DND-41 (cell line): ENCODE measurements at regions not wholly inside any gene's neighbourhood (a gene's known extent, or its start where the extent isn't known, plus 50 kb on each side); places are given as distances from the start of the nearest gene placed in this dataset.

Experiments
- ATAC-seq: fragments of 200-7000 bp; cut with Tn5 transposase; 3 replicates; pipeline ENCODE4 v1.9.1; 2021; ENCODE audit warnings: low read depth; ENCODE audit not compliant: insufficient read depth
- DNase-seq: peaks from one replicate; pipeline ENCODE4 v3.0.0-alpha.2; 2020
- H2AFZ ChIP-seq: 2 replicates; pipeline ENCODE4 v1.6.0; 2012; ENCODE audit warnings: low read depth, low read length
- H3K27ac ChIP-seq: 2 replicates; pipeline ENCODE4 v1.5.1; 2012; ENCODE audit warnings: low read length, inconsistent platforms
- H3K27me3 ChIP-seq: fragments of 200-600 bp; sonication (generic); 2 replicates; pipeline ENCODE4 v1.6.0; 2012; ENCODE audit warnings: low read length, mild to moderate bottlenecking, inconsistent platforms; ENCODE audit not compliant: insufficient read depth, poor library complexity
- H3K36me3 ChIP-seq: 2 replicates; pipeline ENCODE4 v1.5.1; 2012; ENCODE audit warnings: low read length, inconsistent platforms; ENCODE audit not compliant: insufficient read depth
- H3K4me1 ChIP-seq: 2 replicates; pipeline ENCODE4 v1.5.1; 2012; ENCODE audit warnings: mild to moderate bottlenecking, low read length; ENCODE audit not compliant: insufficient read depth
- H3K4me2 ChIP-seq: 2 replicates; pipeline ENCODE4 v1.6.0; 2012; ENCODE audit warnings: mild to moderate bottlenecking, moderate library complexity, low read length, inconsistent platforms; ENCODE audit not compliant: insufficient read depth
- H3K4me3 ChIP-seq, 2 experiments: fragments of 200-600 bp in 1 of 2; shearing (Covaris generic) in 1 of 2; 2 replicates each; pipeline ENCODE4 v1.5.1; 2012 to 2016; ENCODE audit warnings: inconsistent platforms in 2 of 2, low read length in 2 of 2, mild to moderate bottlenecking in 2 of 2, low read depth in 1 of 2, moderate library complexity in 1 of 2
- H3K79me2 ChIP-seq: 2 replicates; pipeline ENCODE4 v1.6.0; 2012; ENCODE audit warnings: low read length, inconsistent platforms; ENCODE audit not compliant: insufficient read depth
- H3K9ac ChIP-seq: 2 replicates; pipeline ENCODE4 v1.6.0; 2012; ENCODE audit warnings: low read depth, mild to moderate bottlenecking, inconsistent platforms, low read length, moderate library complexity
- H3K9me3 ChIP-seq: 2 replicates; pipeline ENCODE4 v1.5.1; 2012; ENCODE audit warnings: low read length, moderate library complexity, mild to moderate bottlenecking, inconsistent platforms; ENCODE audit not compliant: insufficient read depth, severe bottlenecking
- H4K20me1 ChIP-seq: 2 replicates; pipeline ENCODE4 v1.6.0; 2012; ENCODE audit warnings: low read length; ENCODE audit not compliant: insufficient read depth
- EZH2 ChIP-seq: IDR thresholded peaks from 3 replicates; pipeline ENCODE4 v1.6.1; 2012; ENCODE audit warnings: borderline replicate concordance, low read depth, mild to moderate bottlenecking, moderate library complexity, low read length, inconsistent platforms; ENCODE audit not compliant: severe bottlenecking
- TF ChIP-seq, protein P1 (sequence below): IDR thresholded peaks from 2 replicates; pipeline ENCODE4 v1.5.1; 2012; ENCODE audit warnings: borderline replicate concordance, low read length, moderate library complexity, mild to moderate bottlenecking; ENCODE audit not compliant: poor library complexity, severe bottlenecking; ENCODE audit errors: extremely low read depth

DNA sequence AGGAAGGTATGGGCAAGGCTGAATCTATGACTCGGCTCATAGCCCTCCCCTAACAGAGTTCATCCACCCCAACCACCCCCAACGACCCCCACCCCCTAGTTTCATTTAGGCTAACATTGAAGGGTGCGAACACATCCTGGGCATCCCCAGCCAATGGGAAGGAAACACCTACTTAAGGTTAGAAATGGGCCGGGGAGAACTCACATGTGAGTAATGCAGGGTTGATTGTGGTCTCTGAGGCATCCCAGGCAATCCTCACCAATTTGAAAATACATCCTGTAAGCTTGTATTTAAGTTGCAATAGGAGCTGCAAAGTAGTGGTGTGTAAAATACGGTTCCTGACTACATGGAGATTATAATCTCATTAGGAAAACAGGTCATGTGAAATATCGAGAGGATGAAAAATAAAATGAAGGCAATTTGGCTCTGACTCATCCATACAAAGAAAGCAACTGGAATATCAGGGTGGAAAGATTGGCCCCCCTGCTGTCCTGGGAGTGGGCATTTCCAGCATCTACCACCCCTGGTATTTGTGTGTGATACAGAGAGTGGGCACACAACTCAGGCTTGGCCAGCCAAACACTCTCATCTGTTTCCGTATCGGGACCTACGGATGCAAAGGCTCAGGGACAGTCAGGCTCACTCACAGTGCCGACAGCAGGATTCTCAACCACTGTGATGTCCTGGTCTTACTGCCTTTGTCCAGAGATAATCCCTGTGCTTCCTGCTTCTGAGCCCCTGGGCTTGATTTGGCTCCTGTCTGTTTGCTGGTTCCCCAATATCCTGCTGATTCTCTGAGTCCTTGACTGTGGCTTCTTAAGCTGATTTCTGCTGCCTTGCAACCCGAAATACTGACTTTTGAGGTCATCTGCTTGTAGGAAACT lies 90.0 kb upstream of the NCKAP5 start:
- Histone ChIP-seq H2AFZ (no peak overlapping the region), H3K4me2 (no peak overlapping the region), H4K20me1 (no peaks in the 10 kb centered on the region), H3K4me3 (no peak overlapping the region), H3K36me3 (no peaks in the 10 kb centered on the region), H3K79me2 (no peaks in the 10 kb centered on the region), H3K9ac (no peak overlapping the region), H3K27me3 (peaks cover 3% of the 10 kb centered on the region), H3K9me3 (no peaks in the 10 kb centered on the region), H3K27ac (no peak overlapping the region), H3K4me1 (no peaks in the 10 kb centered on the region)
- DNase-seq = no peak
- ATAC-seq = no peak
- TF ChIP-seq EZH2 = no peak
- TF ChIP-seq, protein P1, sequence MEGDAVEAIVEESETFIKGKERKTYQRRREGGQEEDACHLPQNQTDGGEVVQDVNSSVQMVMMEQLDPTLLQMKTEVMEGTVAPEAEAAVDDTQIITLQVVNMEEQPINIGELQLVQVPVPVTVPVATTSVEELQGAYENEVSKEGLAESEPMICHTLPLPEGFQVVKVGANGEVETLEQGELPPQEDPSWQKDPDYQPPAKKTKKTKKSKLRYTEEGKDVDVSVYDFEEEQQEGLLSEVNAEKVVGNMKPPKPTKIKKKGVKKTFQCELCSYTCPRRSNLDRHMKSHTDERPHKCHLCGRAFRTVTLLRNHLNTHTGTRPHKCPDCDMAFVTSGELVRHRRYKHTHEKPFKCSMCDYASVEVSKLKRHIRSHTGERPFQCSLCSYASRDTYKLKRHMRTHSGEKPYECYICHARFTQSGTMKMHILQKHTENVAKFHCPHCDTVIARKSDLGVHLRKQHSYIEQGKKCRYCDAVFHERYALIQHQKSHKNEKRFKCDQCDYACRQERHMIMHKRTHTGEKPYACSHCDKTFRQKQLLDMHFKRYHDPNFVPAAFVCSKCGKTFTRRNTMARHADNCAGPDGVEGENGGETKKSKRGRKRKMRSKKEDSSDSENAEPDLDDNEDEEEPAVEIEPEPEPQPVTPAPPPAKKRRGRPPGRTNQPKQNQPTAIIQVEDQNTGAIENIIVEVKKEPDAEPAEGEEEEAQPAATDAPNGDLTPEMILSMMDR = no peak

DNA sequence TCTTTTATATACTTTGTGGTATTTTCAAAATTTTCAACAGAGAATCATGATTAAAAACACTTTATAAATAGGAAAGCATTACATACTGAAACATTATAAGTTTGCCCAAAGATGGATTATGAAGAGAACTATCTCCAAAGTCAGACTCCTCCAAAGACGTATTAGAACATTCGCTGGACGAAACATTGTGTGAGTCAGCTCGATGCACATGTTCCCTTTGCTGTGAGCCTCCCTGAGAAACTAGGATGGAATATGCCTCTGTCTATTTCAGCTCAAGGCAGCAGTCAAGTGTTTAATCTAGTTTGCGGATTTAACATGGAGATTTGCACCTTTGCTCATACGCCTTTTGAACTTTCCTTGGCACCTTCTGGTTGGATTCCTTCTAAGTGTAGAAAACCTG lies 92.2 kb upstream of the NCKAP5 start:
- no peak overlapping the region for H3K9ac ChIP-seq
- no peak overlapping the region for H3K27ac ChIP-seq
- H3K9me3 ChIP-seq = no peaks in the 10 kb centered on the region
- no peak overlapping the region for H2AFZ ChIP-seq
- DNase-seq (no peak), ATAC-seq (no peak)
- TF ChIP-seq, protein P1 = no peak
- TF ChIP-seq EZH2 = no peak
- peaks cover 3% of the 10 kb centered on the region for H3K27me3 ChIP-seq
- H4K20me1 ChIP-seq = no peaks in the 10 kb centered on the region
- H3K4me3 ChIP-seq = no peak overlapping the region
- no peak overlapping the region for H3K4me2 ChIP-seq
- H3K36me3 ChIP-seq = no peaks in the 10 kb centered on the region
- no peaks in the 10 kb centered on the region for H3K79me2 ChIP-seq
- H3K4me1 ChIP-seq = no peaks in the 10 kb centered on the region

DNA sequence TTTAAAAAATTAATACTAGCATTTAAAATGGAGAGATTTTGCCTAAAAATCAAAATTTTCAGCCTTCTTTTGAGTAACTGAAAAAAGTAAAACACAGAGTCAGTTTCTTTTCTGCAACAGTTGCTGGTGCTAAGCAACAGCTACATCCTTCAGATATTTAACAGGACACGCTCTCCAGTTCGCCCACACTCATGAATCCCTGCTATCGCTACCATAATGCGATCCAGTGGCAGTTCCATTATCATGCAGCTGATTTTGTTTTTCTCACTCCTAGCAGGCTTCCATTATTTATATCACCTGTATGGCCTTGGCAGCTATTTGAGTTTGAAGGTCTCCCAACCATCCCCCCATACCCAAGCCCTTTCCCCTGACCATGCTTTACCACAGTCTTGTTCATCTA lies 93.1 kb upstream of the NCKAP5 start:
- ATAC-seq (no peak), DNase-seq (no peak)
- no peaks in the 10 kb centered on the region for H3K79me2 ChIP-seq
- no peak for TF ChIP-seq EZH2
- TF ChIP-seq, protein P1 = no peak
- no peak overlapping the region for H3K9ac ChIP-seq
- no peaks in the 10 kb centered on the region for H3K9me3 ChIP-seq
- H3K36me3 ChIP-seq = no peaks in the 10 kb centered on the region
- no peak overlapping the region for H3K4me2 ChIP-seq
- H3K4me3 ChIP-seq = no peak overlapping the region
- no peak overlapping the region for H2AFZ ChIP-seq
- H4K20me1 ChIP-seq = no peaks in the 10 kb centered on the region
- no peaks in the 10 kb centered on the region for H3K4me1 ChIP-seq
- H3K27me3 ChIP-seq = peaks cover 3% of the 10 kb centered on the region
- H3K27ac ChIP-seq = no peak overlapping the region
